GM19238 (cell line): ENCODE measurements at regions not wholly inside any gene's neighbourhood (a gene's known extent, or its start where the extent isn't known, plus 50 kb on each side); places are given as distances from the start of the nearest gene placed in this dataset.
"Not testable (repeated sequence)": the region's sequence is repeated elsewhere in the genome, so short reads cannot be mapped to it uniquely, and the experiment has no call there.

Experiments
- DNase-seq: peaks from one replicate; pipeline ENCODE4 v3.0.0; 2011; ENCODE audit warnings: low spot score; ENCODE audit not compliant: insufficient read length

DNA sequence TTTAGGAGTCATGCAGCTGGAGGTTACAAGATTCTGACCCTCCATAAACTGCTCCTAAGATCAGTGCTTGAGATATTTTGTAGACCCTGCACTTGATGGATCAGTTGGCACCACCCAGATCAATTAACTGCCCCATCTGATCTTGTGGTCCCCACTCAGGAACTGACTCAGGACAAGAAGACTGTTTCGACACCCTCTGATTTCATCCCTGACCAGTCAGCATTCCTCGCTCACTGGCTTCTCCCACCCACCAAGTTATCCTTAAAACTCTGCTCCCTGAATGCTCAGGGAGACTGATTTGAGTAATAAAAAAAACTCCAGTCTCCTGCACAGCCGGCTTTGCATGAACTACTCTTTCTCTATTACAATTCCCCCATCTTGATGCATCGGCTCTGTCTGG, 360.2 kb downstream of the GALC start:
- no peak for DNase-seq

DNA sequence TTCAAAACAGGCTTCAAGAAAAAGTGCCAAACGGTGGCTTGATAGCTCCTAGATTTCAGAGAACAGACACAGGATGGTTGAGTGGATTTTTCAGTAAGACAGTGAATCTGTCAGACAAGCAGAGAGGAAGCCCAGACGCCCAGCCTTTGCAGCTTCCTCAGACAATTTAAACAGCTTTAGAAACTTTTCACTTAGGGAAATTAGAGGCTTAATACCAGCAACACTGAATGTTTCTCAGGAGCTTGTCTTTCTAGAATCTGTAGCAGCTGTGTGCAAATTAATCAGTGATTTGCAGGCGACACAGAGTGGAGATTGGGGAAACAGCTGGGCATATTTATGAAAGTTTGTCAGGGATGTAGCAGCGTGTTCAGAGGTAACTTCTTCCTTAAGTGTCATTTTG, 362.1 kb downstream of the GALC start:
- no peak for DNase-seq

DNA sequence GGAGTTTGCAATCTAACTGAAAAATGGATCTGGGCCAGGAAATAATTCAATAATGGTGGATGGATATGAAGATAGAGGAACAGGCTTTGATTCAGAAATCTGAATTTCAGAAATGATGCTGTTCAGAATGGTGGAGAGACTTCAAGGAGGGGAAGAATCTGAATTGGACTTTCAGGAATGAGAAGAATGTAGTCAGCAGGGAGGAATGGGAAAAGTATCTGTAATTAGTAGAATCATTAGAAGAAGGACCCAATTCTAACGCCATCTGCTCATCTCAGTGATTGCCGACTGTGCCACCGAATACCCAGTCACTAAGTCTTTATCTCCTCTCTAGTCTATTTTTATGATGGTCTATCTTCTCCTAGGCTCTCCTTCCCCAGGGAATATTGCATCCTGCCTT, 363.2 kb downstream of the GALC start:
- no peak for DNase-seq

DNA sequence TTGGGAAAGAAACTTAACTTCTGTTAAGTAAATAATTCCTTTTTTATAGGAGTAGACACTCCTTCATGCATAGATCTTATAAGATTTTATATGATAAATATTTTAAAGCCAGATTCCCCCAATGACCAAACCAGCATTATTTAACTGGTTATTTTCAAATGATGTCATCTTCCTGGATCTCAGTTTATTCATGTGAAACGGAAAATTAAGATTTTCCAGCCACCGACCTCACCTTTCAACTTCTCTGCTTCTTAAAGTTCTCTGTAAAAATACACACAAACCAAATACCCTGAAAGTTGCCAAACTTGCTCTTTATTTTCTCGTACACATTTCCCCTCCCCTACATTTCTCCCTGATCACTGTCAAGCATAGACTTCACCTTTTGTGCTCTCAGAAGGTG, 364.2 kb downstream of the GALC start:
- DNase-seq = no peak

DNA sequence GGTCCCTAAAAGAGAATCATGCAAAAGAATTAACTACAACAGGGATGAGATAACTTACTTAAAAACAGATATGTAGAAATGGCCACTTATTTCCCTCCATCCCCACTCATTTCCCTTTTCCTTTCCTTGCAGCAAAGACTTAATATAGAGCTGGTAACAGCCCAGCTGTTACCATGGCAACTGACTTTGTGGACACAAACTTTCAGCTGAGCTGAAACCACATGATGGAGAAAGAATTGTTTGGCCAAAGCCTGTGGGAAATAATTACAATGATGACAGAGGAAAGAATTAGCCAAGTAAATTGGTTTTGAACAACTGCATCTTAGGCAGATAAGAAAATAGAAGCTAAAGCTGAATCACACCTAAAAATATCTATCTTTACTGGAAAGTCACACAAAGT, 364.9 kb downstream of the GALC start:
- DNase-seq = no peak

DNA sequence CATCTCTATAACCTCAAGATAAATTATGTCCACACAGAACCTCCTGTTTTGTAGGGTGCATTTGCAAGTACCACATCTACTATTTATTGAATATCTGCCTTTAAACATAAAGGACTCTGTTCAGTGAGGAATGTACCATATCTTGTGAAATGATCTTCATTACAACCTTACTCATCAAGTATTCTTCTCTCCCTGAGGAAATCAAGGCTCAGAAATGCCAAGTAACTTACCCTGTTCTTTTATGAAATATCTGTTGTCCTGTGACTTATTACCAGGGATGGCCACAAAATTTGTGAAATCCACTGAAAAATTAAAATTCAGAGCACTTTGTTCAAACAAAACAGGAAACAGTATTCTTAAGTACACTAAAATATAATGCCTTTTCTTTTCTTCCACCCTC, 366.7 kb downstream of the GALC start:
- no peak for DNase-seq

DNA sequence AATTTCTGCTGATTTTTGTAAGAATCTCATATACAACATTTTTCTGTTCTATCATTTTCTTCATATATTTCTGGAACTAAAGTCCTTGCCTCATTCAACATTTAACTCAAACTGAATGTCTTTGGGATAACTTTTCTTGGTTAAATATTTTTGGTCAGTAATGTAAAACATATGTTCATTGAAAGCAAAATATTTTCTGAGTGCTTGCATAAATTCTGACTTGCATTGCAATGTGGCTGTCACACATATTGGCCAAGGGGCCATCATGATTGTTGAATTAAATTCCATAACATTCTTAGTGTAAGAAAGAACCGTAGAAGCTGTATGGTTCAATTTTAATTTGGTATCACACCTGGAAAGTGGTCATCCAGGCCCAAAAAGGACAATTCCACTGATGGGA, 369.4 kb downstream of the GALC start:
- DNase-seq = no peak

DNA sequence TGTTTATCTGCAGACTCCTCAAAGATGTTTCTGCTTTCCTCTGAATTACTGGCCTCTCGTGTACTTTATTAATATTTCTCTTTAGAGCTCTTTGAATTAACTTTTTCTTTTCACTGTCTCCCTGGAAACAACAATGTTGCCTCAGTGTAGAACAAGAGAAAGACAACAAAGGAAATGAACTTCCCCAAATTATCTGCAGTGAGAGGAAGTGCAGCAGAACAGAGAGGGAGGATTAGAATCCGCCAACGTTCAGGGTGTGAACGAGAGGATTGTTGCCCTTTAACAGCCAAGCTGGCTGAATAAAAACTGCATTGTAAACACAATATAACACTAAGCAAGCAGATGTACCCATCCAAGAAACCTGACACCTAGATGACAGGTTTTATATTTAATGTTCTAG, 375.9 kb downstream of the GALC start:
- DNase-seq = no peak

DNA sequence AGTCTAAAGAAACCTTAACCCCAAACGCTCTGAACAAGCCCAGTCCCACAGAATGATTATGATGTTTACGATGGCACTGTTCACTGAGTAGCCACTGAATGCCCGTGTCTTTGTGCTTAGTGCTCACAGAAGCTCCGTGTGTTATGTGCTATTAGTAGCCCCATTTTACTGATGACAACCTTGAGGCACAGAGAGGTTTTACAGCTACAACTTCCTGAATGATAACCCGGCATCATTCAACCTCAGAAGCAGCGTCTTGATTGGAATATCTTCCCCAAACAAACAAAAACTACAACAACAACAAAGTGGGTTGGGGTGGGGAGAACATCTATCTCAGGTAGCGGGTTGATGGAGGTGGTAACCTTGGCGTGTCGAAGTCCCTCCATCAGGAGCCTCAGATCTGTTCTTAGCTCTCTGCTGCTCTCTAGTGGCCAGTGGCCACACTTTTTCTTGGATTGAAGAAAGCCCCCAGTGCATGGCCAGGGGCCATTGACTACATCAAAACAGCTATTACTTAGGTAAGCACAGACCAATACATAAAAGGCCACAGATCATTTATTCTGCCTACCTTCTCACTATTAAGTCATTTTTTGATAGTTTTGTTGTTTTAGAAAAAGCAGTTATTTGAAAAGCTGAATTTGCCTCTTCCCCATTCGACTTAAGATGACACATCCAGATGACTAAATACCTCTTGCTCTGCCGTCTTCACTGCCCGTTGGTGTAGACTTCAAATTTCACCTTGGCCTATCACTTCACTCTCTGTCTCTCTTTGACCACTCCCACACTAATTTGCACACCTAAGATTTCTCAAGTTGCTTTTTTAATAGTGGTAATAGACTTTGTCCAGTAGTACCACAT, 376.9 kb downstream of the GALC start:
- DNase-seq = peak; percentile 49

DNA sequence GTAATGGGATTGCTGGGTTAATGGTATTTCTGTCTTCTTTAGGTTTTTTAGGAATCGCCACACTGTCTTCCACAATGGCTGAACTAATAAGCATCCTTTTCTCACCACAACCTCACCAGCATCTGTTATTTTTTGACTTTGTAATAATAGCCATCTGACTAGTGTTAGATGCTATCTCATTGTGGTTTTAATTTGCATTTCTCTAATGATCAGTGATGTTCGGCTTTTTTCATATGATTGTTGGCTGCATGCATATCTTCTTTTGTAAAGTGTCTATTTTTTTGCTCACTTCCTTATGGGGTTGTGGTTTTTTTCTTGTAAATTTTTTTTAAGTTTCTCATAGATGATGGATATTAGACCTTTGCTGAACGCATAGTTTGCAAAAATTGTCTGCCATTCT, 377.9 kb downstream of the GALC start:
- DNase-seq = no peak

DNA sequence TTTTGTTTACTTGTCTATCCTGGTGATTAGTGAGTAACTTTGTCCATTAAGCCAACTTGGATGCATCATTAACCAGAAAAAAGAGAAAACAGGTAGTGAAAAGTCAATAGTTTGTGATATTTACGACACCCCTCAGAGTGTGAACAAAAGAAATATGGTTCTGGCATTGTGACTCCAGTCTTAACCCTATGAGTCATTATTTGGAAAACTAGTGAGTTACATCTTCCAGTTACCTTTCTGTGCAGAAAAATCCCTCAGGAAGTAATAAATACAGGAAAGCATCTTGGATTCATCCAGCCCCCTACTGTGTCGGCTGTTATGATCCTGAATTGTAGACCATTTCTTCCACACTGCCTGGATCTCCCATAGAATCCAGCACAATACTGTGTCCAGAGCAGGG, 379.1 kb downstream of the GALC start:
- DNase-seq = no peak

DNA sequence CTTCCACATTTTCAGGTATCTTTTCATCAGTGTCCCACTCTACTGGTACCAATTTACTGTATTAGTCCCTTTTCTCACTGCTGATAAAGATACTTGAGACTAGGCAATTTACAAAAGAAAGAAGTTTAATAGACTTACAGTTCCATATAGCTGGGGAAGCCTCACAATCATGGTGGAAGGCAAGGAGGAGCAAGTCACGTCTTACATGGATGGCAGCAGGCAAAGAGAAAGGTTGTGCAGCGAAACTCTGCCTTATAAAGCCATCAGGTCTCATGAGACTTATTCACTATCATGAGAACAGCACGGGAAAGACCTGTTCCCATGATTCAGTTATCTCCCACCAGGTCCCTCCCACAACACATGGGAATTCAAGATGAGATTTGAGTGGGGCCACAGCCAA, 385.9 kb downstream of the GALC start:
- DNase-seq = not testable (repeated sequence)

DNA sequence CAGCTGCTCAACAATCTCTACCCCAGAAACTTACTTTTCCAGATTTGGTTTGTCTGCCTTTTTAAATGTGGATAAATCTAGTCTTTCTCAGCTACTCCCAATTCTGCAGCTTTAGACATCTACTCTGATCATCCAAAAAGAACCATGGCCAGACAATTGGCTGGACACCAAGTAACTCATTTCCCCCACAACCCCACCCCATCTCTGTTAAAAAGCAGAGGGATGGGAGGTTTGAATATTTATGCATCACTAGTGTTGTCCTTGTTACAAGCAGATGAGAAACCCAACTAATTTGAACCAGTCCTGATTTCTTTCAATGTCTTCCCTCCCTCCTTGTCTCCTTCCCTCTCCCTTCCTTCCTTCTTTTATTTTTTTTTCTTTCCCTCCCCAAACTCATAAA, 391.9 kb downstream of the GALC start:
- DNase-seq = no peak

DNA sequence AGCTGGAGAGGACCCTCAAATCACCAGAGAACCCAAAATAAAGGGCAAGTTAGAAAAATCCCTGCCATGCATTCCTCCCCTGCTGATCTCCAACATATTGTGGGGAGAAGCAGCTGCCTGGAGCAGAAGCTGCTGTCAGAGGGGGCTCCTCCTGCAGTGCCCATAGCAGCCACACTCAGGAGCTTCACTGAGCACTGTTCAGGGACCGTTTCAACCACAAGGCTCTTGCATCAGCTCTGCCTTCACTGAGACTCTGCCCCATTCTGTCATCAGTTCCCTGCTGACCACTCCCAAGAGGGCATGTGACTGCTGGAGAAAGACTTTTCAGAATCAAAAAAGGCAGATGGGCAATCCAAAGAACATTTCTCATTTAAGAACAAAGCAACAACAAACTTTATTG, 392.7 kb downstream of the GALC start:
- DNase-seq = no peak

DNA sequence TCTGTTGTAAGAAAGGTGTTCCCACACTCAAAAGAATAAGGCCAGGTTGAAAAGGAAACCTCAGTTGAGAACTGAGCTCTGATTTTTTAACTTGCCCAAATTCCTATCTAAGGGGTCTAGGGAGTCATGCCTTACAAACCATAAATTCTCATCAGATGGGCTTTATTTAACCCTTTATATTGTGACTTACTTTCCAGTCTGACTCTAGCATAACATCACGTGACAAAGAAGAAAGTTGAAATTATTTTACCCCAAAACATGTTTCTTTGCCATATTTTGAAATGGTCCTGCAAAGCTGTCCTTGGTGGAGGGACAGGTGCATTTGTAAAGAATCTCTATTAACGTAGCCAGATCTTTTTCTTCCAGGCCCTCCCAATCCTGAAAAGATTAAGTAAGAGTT, 411.7 kb downstream of the GALC start:
- no peak for DNase-seq

DNA sequence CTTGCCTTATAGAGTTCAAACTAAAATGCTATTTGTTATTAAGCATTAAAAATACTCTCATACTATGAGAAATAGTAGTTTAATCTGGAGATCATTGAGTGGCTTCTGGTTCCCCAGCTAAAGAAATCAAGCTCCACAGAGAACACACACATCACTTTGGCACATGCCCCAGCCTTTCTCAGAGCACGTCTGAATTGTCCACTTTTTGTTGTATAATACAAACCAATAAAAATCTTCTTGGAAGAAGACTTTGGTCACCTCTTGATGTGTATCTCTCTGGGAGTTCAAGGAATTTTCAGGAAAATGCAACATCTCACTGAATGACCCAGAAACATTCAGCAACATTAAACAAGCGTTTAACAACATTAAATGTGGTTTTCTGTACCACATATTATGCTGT, 413.9 kb downstream of the GALC start:
- no peak for DNase-seq

DNA sequence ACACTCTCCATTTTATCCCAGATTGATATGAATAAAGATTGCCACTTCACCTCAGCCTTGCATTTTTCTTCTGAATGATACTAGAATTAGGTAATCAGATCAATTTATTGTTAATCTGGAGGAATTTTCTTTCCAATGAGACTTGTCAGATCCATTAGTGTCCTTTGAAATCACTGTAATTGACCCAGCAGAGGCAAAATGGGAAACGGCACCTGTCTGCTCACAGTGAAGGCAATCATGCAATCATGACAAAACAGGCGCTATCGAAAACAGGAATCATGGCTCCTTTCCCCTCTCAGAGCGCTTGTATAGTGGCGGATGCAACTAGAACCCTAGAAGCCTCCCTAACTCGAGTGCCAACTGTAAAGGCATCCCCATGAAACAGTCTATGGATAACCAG, 417.6 kb downstream of the GALC start:
- no peak for DNase-seq

DNA sequence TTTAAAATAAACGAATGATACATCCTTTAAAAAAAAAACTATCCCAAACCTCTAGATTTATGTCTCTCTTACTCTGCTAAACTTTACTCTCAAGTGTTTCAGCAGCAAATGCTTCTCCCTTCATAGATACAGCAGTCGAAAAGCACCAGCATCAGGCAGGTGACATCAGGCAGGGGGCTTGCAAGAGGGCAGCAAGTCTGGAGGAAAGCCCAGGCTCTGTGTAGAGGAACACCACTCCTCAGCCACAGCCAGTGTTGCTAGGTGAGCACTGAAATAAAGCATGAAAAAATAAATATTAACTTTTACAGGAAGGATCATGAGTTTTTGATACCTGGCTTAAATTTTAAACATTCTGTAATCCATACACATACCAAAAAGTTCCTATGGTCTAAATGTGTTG, 419.4 kb downstream of the GALC start:
- no peak for DNase-seq

DNA sequence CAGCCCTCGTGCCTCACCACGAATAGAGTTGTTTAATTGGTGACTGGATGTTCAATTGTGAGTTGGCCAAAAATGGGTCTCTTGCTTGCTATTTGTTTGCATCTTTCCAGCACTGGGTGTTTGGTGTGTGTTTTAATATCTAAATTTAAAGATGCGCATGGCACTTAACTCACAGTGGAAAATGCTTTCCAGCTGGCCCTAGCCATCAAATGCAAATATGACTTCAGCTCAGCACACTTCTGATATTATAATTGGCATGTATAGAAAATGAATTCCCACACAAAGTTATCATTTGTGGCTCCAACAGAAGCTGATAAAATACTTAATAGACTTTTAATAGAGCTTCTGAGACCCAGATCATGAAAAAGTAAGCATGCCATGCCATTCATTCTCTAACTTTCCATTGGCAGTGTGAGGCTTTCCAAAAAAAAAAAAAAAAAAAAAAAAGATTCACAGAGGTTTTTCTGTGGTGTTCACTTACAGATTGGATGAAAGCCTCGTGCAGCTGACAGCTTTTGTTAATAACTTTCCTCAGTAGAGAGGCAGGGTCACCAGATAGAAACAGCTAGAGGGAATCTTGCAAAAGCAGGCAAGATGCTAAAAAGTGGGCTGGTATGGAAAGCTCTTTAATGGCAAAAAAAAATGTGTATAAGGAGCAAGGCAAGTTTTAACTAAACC, 425.2 kb downstream of the GALC start:
- DNase-seq = no peak

DNA sequence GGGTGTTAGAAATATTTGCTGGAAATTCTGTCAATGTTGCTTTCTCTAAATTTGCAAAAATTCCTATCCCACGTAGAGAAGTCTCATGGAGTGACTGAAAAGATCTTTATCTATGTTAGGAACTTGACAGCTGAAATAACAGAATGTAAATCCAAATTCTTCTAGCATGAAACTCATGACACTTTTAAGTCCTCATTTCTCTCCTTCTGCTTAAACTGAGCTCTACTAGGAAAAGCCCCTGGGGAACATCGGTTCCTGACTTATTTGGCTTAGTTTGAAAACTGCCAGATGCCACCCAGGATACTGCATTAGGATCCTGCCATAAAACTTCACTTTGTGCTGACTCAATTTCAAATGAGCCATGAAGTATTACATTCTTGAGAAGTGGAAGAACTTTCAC, 426.0 kb downstream of the GALC start:
- no peak for DNase-seq

DNA sequence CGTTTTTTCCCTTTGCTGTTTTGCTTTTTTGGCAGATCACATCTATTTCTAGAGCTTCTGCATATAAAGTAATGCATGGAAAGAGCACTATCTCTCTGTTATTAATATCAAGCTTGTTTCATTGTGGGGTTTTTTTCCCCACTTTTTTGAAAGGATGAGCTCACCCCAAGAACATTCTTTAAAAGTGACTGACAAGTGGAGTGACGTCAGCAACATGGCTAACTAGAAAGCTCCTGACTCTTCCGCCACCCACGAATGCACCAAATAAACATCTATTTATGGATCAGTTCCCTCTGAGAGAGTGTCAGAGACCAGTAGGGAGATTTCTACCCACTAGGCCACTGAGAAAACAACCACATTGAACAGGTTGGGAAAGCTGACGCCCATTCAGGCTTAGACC, 445.4 kb downstream of the GALC start:
- no peak for DNase-seq

DNA sequence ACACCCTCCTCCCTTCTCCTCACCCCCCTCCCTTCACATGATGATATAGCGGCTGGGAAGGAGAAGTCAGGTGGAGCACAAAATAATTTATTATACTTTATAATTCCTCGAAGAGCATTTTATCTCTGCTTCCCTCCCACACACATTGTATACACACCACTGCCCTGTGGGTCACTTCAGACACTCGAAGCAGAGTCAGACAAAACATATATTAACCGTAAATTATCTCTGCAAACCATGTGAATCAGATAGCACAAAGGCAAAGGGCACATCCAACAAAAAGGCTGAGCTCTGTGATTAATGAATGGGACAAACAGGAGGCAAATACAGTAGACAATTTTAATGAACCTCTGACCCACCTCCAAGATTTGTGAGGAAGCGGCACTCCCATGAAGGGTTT, 450.7 kb downstream of the GALC start:
- DNase-seq = no peak

DNA sequence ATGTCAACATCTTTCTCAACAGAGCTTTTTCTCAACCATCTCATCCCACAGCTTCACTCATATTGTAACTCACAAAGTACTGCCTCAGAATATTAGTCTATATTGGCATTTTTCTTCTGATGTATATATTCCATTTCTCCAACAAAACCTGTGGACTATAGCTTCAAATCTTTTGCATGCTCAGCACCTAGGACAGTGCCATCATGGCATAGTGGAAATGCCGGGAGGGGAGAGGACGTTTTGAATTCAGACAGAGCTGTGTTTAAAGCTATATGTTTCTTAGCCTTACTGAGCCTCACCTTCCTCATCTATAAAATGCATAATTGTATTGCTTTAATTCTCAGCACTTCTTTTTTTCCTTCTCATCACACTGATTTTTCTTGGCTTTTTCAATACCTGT, 452.6 kb downstream of the GALC start:
- no peak for DNase-seq
